RWPE1 (cell line): ENCODE measurements at regions not wholly inside any gene's neighbourhood (a gene's known extent, or its start where the extent isn't known, plus 50 kb on each side); places are given as distances from the start of the nearest gene placed in this dataset.

Source experiments
- CTCF ChIA-PET: fragments of 350-600 bp; sonication (Branson Sonifier 250); formaldehyde crosslinking; extraction: SDS; loops from one replicate; lab custom pipeline; 2021; lab: Yijun Ruan, JAX
- POLR2A ChIA-PET: fragments of 400-600 bp; formaldehyde crosslinking; extraction: SDS; loops from one replicate; lab custom pipeline; 2020; ENCODE audit warnings: antibody characterized with exemption; ENCODE audit not compliant: low non-redundant PET; lab: Yijun Ruan, JAX
- DNase-seq: peaks from one replicate; pipeline ENCODE4 v3.0.0; 2012; ENCODE audit warnings: low spot score
- H3K27ac ChIP-seq: fragments of 450-650 bp; 2 replicates; pipeline ENCODE4 v1.5.1; 2017
- CTCF ChIP-seq: fragments of 450-650 bp; conservative IDR thresholded peaks from 2 replicates; pipeline ENCODE4 v1.5.1; 2017; ENCODE audit warnings: low read depth, mild to moderate bottlenecking

GRCh38 chr9:7970681-7971330 lies 171.2 kb upstream of the DMAC1 start:
- POLR2A ChIA-PET, result no interaction called here
- TF ChIP-seq CTCF, result no peak
- no peak overlapping the region for H3K27ac ChIP-seq
- CTCF ChIA-PET, result no interaction called here
- no peak for DNase-seq

GRCh38 chr9:7968687-7969086 lies 169.1 kb upstream of the DMAC1 start:
- ChIA-PET CTCF (no interaction called here), POLR2A (no interaction called here)
- H3K27ac ChIP-seq, result no peak overlapping the region
- no peak for DNase-seq
- no peak for TF ChIP-seq CTCF

GRCh38 chr9:7967851-7968250 lies 168.3 kb upstream of the DMAC1 start:
- CTCF ChIA-PET, result no interaction called here
- POLR2A ChIA-PET, result no interaction called here
- no peak overlapping the region for H3K27ac ChIP-seq
- TF ChIP-seq CTCF, result no peak
- no peak for DNase-seq

GRCh38 chr9:7967093-7967827 lies 167.7 kb upstream of the DMAC1 start:
- no peak overlapping the region for H3K27ac ChIP-seq
- CTCF ChIA-PET, result no interaction called here
- POLR2A ChIA-PET, result no interaction called here

GRCh38 chr9:7965063-7965462 lies 165.5 kb upstream of the DMAC1 start:
- no peak for DNase-seq
- ChIA-PET CTCF (no interaction called here), POLR2A (no interaction called here)
- H3K27ac ChIP-seq, result no peak overlapping the region
- TF ChIP-seq CTCF, result no peak

More at GRCh38 chr9:7967093-7967827, 167.7 kb upstream of the DMAC1 start:
- DNase-seq, result no peak
- no peak for TF ChIP-seq CTCF

- ChIA-PET CTCF (no interaction called here), POLR2A (no interaction called here)
- DNase-seq, result no peak
- no peak for TF ChIP-seq CTCF
- H3K27ac ChIP-seq, result no peak overlapping the region
Observed at GRCh38 chr9:7963026-7963425, 163.4 kb upstream of the DMAC1 start.
